ENCODE measurements at regions not wholly inside any gene's neighbourhood (a gene's known extent, or its start where the extent isn't known, plus 50 kb on each side); places are given as distances from the start of the nearest gene placed in this dataset.
A peak's percentile ranks its signal among the peaks of the same experiment; 100 is the strongest.
"Not testable (repeated sequence)": the region's sequence is repeated elsewhere in the genome, so short reads cannot be mapped to it uniquely, and the experiment has no call there.

DNA sequence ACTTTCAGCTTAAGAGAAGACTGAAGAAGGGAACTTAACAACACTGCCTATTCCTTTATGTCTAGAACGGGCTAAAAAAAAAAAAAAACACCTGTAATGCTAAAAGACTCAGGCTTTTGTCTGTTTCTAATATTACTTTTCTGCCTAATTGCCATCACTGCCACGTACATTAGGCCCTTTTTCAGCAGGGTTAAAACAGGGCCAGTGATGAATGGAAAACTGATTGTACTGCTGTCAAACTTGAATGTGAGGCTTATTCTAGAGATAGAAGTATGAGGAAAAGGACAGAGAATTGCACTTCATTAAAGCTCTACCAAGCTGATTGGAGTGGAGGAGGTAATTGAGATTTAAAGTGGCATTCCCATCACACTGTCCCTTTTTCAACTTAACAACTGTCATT lies 535.8 kb downstream of the PRKD1 start:
- DNase-seq, result no peak

DNA sequence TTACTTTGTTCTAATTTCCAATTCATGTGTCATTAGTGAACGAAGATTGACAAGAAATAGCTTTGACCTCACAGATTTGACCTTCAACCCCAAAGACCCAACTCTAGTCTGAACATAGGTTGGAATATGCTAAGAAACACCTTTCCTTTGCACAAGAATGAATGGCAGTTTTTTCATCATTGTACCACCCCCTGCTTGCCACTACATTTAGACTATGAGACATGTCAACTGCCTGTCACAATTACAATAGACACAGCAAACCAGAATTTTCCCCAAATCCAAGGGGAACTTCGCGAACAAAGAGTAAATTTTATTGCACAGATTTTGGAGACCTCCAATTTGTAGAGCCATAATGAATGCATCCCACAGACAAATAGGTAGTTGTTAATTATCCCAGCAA lies 535.4 kb downstream of the PRKD1 start:
- no peak for DNase-seq

DNA sequence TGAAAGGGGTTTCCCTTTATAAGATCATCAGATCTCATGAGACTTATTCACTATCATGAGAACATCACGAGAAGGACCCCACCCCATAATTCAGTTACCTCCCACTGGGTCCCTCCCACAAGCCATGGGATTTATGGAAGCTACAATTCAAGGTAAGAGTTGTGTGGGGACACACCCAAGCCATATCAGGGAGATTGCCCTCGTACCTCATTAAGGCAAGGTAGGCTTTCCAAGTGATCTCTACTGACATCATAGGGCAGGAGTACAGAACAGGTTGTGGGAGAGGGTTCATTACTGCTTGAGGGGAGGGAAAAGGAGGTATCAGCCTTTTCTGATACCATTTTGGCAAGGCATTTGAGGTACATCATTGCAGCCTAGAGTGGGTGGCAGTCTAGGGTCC lies 524.6 kb downstream of the PRKD1 start:
- DNase-seq, result no peak

DNA sequence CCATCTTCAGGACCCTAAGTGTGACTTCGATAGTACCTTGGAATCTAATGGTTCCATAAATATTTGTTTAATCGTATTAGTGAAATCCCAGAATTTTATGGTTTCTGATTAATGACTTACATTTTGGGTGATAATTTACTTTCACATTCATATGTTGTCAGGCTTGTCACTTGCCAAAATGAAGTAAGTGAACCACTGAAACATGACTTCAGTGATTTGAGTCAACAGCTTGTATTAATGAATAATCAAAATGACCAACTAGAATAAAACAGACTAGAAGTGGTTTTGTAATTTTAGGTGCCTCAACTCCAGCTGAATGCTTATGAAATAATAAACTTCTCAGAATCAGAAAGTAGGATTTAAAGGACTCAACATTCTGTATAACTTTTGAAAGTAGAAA lies 517.1 kb downstream of the PRKD1 start:
- DNase-seq, result no peak

DNA sequence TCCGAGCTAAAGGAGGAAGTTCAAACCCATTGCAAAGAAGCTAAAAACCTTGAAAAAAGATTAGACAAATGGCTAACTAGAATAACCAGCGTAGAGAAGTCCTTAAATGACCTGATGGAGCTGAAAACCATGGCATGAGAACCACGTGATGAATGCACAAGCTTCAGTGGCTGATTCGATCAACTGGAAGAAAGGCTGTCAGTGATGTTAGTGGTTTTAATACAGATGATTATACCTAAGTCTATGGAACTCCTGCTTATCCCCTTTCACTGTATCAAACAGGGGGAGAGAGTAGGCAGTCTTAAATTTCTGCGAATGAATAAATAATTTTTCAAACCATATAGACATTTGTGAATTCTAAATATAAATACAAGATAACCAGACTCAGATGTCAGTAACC lies 512.7 kb downstream of the PRKD1 start:
- DNase-seq, result not testable (repeated sequence)

DNA sequence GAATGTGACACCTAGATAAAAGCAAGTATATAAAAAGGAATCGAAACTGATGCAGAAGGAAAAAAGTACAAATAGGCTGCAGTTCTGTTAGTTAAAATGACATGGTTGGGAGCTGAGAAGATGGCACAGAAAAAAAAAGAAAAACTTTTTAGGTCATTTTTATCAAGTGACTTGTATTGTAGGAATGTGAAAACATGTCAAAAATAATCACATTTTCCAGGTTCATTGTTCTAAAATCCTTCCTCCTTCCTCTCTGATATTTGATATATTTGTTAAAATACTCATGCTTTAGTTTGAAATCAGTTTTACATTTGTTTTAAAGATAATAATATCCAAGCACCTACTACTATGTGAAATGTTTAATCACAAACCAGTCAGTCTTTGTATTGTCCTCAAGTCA lies 507.9 kb downstream of the PRKD1 start:
- no peak for DNase-seq

DNA sequence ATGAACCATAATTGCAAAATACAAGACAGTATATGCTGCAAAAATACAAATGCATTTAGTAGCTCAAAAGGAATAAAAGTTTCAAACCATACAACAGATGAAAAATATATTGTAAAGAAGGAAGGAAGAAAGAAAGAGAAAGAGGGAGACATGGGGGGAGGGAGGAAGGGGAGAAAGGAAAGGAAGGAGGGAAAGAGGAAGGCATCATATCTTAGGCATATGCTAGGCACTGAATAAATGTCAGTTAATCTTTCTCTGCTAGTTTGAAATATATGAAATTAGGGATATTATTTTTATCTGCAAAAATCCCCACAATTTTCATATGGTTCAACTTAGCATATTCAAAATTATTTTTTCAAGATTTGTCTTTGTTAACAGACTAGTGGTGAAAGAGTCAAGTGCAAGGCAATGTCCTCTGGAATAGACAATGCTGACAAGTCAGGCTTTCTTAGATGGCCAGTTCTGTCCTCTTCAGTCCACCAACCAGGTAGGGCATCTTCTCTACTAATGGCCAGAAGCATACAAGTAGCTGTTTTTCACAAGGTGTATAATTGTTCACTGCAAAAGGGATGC lies 506.4 kb downstream of the PRKD1 start:
- no peak for DNase-seq

DNA sequence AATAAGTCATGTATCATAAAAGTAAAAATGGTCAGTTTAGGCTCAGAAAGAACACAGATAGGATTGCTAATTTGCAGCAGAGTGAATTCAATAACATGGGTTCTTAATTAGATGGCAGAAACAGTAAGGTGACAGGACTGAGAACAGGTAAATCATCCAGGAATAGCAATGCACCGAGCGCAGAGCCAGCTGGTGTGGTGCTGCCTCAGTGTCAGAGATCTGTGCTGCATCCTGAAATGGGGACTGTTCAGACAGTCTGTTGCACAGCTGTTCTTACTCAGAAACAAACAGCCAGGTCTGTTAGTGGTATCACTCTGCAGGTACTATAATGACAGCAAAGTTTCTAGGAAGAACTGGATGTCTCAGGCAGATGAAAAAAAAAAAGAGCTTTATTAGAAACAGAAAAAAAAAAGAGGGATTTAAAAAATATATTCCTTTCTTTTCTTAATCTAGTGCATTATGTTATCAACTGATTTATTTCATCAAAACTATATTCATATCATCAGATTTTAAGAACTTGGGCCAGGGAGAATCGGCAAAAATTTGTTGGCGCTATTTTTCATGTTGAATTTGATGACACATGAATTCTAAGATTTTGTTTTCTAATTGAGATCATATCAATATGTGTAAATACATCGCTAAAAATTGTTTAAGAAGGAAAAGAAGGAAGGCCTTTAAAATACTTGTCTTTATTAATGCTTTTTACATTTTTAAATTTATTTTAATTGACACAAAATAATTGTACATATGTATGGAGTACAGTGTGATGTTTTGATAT lies 501.8 kb downstream of the PRKD1 start:
- peak; percentile 10 for DNase-seq

DNA sequence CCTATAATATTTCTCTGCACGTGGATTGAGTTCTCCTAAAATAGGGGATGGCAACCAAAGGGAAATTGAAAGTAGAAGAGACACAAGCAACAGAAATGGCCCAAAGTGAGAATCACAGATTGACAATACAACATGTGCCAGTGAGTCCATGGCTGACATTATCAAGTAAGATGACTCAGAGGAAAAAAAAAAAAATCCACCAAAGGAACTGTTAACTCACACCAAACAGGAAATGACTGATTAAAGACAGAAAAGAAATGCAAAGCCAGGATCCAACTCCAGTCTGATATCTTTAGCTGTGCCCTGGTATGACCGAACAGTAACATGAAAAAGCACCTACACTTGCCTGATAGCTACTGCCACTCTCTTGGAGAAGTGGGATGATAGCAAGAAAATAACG lies 485.0 kb downstream of the PRKD1 start:
- DNase-seq, result no peak

DNA sequence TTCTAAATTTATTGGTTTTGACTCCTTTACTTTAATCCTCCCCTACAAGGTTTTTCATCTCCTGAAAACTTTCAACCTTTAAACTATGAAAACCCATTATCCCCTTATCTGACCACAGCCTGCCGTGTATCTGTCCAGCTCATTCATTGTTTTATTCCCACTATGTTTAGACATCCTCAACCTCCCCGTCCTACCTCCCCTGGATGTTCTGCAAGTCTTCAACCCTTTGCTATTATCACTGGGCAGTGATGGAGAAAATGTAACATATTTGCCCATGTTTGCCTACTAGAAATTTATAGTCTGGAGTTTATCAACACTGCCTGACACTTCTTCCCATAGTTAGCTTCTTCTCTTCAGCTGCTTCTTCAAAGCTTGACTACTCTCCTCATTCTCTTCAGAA lies 483.4 kb downstream of the PRKD1 start:
- DNase-seq, result no peak

DNA sequence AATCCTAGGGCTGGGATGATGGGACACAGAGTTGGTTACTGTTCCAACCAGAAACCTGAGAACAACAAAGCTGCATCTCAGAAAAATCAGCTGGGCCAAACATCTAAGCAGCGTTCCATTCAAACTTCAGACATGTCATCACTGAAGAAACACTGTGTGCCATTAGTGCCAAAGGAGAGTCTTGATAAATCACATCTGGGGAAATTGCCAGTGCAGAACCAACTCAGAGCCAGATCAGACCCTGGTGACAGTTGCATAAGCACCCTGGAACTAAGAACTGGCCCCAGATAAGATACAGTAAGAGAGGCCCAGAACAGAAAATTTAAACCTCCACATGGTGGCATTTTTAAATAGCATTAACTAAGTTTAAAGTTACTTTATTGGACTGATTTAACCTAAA lies 482.8 kb downstream of the PRKD1 start:
- no peak for DNase-seq

DNA sequence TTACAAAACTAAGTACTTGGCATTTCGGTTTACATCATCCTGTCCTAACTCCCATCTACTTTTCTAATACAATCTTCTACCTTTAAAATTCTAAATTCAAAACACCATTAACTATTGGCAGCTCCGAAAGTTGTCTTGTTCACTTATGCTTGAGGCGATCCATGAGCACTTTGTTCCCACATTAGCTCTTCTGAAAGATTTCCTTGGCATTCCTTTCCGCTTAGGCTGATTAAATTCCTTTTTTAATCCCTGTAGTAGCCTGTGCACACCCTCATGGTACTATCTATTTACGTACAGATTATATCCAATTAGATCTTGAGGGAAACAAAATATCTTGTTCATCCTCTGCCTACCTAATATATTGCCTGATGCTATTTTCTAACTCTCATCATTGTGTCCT lies 480.7 kb downstream of the PRKD1 start:
- DNase-seq, result no peak

DNA sequence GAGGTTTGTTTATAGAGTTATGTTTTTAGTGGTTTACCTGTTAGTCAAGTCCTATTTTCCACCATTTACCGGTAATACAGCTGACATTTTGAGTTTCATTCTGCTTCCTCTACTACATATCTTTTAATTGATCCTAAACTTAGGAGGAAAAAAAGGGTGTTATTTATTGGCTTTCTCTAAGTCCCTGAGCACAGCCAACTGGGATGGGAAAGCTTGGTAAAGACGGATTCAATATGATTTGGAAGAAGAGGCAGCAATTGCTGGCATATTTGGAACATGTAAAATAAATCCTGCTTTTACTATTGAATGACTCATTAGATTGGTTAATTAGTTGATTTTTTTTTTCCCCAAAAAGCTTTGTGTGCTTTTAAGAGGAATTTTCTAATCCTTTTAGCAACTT lies 475.7 kb downstream of the PRKD1 start:
- DNase-seq, result no peak

DNA sequence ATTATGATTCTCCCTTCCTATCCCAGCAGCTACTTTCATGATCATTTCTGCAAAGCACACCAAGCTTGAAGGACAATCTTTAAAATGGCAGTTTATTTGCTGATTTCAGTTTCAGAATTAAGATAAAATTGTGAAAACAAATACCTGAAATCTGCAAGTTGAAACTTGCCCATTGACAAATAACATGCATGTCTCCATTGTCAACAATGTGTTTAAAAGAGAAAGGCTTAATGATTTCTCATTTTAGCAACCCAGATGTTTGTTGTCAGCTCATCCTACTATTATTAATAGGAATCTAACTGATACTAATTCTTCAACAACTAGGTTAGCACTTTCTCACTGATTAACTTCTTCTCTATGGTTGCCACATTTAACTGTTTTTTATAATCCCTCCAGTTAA lies 474.6 kb downstream of the PRKD1 start:
- no peak for DNase-seq

DNA sequence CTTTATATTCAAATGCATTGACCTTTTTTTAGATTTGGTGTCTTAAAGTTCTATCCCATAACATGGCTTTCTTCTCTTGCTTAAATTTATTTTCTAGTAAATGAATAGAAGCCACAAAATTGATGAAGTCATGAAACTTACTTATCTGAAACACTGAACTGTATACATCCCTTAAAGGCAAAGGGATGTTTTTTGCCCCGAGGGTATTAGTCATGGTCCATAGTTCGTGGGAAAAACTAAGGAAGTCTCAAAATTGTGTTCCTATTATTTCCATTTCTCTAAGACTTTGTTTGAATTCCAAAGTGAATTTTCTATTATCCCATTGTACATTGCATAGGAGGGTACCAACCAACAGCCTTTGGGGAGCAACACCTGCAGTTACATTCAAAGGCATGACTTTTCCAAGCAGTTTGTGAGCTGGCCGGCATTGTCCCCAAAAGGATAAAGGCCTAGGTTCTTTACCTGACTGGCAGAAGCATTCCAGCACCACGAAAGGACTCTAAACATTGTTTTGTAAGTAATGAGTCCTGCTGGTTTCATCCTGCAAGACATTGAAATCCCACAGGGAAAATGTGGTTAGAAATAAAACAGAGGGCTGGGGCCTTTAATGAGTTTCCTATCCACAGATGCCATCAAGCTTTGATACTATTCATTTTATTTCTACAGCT lies 473.5 kb downstream of the PRKD1 start:
- DNase-seq, result no peak

DNA sequence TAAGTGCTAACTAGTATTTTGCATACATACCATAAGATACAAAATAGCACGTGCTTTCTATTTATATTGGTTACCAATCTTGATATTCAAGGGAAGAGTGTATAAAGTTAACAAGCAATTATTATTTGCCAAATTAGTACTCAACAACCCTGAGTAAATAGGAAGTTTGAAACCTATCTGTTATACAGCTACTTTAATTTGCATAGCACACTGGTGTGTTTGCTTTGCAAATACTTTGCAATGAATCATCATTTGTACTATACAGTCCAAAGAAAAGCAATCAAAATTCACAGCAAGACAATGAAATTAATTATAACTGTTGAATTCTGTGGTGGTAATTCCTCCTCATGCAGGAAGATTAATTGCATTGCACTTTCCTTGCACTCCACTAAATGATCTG lies 469.1 kb downstream of the PRKD1 start:
- no peak for DNase-seq

DNA sequence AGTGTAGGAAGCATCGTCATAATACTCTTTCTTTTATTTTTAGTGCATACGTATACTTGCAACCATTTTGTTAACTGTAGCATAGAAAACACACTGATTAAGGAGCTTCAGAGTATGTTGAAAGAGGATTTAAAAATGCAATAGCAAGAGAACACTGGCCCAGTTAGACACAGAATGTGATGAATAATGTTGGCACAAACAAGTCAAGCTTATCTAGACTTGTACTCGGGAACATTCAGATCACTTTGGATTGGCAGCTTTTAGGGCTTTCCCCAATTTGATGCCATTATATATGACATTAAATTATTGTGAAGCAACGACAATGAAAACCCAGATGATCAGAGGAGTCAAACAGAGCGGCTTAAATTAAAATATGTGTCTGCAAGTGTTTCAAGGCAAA lies 468.1 kb downstream of the PRKD1 start:
- no peak for DNase-seq

DNA sequence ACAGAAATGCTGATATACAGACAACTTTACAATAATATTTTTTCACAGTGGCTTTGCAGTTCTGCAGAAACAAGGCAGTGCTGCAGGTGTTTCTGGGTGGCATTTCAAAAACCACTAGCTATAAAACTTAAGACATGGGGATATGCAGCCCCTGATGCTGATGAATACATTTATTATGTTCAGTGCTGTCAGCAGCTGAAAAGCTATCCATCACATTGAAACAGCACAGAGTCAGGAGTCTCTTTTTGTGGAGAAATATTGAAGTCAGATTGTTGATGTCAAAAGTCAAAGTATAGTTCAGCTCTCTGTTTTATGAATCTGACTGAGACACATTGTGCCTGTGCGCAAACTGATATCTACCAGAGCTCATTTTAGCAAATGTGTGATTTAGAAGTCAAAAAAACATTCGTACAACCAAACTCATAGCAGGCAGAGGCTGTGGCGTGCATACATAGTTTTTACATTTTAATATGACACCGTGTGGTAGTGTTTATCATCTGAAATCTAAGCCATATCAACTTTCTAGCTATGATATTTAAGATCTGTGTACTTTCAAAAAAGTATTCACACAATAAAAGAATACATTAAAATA lies 467.6 kb downstream of the PRKD1 start:
- DNase-seq, result no peak

DNA sequence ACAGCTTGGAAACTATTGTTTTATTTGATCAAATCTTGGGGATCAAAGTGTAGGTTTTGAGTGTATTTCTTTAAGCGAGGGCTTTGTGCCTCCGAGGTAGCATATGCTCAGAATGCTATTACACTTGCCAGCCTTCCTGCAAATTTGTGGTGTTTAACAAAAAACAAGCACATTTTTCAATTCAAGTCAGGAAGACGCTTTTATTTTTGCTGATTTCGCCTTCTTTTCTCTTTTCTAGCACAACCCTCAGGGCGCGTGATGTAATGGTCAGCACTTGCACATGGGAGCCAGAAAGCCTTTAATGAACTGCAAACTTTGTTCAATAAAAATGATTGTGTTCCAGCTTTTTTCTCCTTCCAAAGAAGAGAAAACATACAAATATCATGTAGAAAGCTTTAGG lies 466.5 kb downstream of the PRKD1 start:
- no peak for DNase-seq

DNA sequence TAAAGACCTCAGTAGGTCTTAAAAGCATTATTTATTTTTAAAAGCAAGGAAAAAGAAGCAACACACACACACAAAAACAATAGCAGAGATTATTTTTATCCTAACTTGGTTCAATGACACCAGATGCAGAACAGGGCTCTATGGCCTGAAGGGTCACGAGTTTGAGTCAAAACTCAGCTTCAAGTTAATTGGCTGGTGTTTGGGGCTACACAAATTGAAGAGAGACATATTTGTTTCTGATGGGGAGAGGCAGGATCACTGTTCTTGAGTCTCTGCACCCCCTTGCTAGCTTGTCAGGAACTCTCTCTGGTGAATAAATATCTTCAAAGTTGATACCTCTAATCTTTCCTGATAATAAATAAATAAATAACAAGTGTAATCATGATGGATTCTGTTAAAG lies 466.1 kb downstream of the PRKD1 start:
- no peak for DNase-seq

DNA sequence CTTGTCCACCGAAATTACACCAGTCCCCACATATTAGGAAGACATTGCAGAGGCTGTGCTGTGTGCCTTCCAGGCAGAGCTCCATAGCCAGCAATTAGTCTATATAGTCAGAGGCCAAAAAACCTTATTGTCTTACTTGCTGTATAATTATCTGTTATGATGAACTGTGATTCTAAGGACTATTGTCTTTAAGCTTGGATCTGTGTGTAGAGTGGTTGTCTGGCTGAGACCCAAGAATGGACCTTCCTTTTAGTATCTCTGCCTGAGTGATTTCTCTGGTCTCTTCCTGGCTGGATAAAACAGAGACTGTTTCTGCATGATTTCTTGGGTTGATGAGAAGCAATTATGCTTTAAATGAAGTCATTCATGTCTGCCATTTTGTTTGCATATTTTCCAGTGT lies 465.3 kb downstream of the PRKD1 start:
- DNase-seq, result no peak

DNA sequence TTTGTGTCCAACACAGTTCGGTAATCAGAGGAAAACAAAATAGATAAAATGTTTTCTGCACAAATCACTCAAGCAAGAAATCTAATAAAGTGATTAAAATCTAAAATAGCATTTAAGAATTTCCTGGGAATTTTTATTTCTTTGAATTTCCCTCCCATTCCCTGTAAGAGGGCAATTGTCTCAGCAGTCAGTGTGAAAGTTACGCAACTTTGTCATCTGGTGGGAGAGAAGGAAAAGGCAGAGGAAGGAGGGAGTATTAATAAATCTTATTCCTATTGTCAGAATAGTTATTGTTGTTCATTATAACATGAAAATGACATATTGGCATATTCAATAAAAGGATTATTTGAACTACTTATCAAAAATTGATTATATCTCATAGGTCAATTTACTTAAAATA lies 464.9 kb downstream of the PRKD1 start:
- no peak for DNase-seq

DNA sequence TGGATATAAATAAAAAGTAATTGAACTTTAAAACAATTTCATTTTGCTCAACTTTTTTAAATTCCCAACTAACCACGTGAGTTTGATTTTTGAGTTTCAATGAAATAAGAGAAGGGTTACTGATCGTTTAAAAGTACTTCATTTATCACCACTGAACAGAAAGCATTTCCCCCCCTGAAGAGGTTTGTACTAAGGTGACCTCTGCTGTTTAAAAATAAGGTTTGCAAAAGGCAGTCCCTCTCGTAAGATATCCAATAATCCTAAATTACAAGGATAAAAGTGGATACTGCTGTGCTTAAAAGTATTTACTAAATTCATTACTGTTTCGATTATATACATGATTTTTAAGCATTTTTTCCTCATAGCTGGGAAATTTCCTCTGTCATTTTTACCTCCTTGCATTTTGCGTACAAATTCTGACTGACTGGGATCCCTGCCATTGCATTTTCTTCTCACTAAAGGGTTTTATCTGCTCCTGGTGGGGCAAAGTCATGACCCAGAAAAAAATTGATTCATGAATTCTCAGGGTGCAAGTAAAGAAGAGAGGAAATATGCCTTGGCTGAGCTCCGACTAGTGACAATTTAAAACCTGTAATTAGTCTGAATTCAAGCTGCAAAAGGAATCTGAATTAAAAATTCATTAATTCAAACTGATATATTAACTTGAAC lies 463.8 kb downstream of the PRKD1 start:
- DNase-seq, result peak; percentile 49

DNA sequence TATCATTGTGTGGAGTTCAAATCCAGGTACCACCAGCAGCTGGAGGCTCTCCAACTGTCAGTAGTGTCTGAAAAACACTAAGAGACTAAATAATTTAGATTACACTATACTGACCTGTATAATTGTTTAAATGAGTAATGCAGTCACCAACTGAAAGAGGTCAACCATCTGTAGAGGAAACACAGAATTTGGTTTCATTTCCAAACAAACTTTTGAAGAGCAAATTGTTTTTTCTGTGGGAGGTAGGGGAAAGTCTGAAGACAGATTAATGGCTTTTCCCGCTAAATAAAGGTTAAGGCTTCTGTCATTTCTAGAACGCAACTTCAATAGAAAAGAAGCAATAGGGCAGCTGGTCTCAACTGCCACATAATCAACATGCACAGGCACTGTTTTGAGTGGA lies 462.6 kb downstream of the PRKD1 start:
- DNase-seq, result no peak

Measured in NCI-H524 treated with DMSO at 0.1 percent for 48 hours (cell line).